ENCODE measurements at regions not wholly inside any gene's neighbourhood (a gene's known extent, or its start where the extent isn't known, plus 50 kb on each side); places are given as distances from the start of the nearest gene placed in this dataset.
A peak's percentile ranks its signal among the peaks of the same experiment; 100 is the strongest.

DNA sequence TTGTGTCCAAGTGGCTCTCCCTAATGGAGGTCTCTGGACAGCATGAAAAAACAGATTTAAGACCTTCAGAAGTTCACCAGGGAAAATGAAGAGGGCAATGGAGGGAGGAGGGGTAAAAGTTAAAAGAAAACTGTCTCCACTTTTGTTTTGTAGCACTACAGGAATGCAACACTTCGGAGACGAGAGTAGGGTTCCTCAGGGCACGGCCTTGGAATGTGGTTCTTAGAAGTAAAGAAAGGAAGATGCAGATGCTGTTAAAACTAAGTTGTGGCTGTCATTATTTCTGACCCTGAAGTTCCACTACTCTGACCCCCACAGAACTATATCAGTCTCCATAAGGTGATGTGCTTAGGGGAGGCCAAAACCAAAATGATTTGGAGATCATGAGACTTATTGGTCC, 335.1 kb downstream of the XPNPEP1 start:
- DNase-seq (ENCODE audit: extremely low read depth in 1 of 11, low read depth in 9 of 11, low spot score in 4 of 11): no peak

DNA sequence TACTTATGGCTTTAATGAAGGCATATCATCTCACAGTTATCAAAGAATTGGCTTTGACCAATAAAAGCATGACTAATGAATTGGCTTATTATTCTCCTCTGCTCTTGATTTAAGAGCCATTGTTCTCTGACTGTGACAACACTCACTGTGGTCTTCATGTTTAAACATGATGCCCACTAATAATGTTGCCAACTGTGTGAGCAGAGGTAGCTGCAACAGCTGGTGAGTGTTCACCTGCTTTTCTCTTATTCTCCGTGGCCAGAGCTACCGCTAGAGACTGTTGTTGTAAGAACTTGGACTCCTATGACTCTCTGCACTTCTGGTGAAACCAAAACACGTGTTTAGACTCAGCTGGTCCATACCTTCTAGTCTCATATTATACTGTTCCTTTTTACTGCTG, 335.9 kb downstream of the XPNPEP1 start:
- no peak for DNase-seq (ENCODE audit: extremely low read depth in 1 of 11, low read depth in 9 of 11, low spot score in 4 of 11)

DNA sequence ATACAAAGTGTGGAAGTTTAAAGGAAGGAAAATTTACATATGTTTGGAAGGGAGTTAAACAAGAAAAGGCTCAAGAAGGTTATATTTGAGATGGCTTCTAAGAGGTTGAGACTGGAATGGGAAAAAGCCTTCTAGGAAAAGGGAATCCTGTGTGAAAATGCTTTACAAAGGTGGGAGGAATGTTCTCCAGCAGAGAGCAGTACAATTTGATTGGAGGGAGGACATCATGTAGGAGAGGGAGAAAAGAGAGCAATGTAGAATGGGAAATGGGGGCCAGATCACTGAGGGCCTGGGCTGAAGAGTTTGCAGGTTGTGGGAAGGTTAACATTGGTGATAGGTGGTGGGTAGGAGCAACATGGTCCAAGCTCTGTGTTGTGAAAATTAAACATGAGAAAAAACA, 366.9 kb downstream of the XPNPEP1 start:
- DNase-seq (ENCODE audit: extremely low read depth in 1 of 11, low read depth in 9 of 11, low spot score in 4 of 11): no peak

DNA sequence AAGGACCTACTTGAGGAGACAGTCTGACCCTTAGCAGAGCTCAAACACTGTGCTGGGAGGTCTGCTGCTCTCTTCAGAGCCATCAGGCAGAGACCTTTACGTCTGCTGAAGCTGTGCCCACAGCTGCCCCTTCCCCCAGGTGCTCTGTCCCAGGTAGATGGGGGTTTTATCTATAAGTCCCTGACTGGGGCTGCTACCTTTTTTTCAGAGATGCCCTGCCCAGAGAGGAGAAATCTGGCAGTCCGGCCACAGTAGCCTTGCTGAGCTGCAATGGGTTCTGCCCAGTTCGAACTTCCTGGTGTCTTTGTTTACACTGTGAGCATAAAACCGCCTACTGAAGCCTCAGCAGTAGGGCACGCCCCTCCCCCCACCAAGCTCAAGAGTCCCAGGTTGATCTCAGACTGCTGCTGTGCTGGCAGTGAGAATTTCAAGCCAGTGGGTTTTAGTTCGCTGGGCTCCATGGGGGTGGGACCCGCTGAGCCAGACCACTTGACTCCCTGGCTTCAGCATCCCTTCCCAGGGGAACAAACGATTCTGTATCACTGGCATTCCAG, 381.2 kb downstream of the XPNPEP1 start:
- DNase-seq (ENCODE audit: extremely low read depth in 1 of 11, low read depth in 9 of 11, low spot score in 4 of 11): peak in 1 of 11 donors; percentile 2

DNA sequence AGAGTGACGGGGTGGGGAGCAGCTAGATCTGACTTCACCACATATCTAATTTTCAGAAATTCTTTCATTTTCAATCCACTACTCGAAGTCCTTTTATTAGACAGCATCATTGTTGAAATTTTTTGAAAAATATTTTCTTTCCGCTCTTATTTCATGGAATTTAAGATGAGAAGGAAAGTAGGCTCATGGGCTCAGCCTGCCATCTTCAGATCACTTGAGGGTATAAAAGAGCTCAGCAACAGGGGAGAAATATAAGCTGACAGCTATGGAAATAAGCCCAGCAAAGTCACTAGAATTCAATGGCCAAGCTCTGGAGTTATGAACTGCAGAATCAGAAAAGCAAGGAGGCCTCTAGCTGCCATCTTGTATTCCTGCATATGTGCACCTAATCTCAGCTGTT, 389.1 kb downstream of the XPNPEP1 start:
- no peak for DNase-seq (ENCODE audit: extremely low read depth in 1 of 11, low read depth in 9 of 11, low spot score in 4 of 11)

DNA sequence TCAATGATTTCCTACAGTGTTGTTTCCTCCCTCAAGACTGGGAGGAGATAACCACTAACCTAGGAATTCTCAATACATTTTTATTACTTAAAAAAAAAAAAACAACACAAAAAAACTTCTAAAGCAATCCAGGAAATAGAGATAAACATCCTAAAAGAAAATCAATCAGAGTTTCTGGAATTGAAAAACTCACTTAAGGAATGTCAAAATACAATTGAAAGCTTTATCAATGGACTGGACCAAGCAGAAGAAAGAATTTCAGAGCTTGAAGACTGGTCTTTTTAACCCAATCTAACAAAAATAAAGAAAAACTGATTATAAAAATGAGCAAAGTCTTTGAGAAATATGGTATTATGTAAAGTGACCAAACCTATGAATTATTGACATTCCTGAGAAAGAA, 394.1 kb downstream of the XPNPEP1 start:
- DNase-seq (ENCODE audit: extremely low read depth in 1 of 11, low read depth in 9 of 11, low spot score in 4 of 11): no peak

DNA sequence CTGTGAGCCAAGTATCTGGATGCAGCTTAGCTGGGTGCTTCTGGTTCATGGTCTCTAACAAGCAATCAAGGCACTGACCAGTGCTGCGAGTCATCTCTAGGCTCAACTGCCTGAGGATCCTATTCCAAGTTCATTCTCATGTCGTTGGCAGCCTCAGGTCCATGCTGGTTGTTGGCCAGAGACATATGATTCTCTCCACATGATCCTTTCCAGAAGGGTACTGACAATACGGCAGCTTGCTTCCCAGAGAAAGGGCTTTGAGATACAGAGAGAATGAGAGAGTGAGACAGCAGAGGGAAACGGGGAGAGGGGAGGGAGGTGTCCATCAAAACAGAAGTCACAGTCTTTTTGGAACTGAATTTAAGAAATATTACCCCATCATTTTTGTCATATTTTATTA, 405.6 kb downstream of the XPNPEP1 start:
- DNase-seq (ENCODE audit: extremely low read depth in 1 of 11, low read depth in 9 of 11, low spot score in 4 of 11): no peak

DNA sequence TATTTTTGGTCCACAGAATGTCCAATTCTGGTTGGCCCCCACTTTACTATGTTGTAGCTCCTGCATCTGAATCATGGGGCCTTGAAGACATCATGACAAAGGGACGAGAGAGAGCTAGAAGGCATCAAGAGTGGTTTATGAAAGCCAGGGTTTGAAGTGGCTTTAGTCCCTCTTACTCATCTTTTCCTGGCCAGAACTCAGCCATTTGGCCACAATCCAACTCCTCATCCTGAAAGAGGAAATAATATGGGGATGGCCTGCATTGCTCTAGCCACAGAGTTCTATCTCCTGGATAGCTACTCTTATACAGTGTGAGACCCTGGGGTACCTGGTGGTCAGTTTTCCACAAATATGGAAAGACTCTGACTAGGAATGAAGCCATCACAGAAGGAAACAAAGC, 418.9 kb downstream of the XPNPEP1 start:
- DNase-seq (ENCODE audit: extremely low read depth in 1 of 11, low read depth in 9 of 11, low spot score in 4 of 11): no peak

DNA sequence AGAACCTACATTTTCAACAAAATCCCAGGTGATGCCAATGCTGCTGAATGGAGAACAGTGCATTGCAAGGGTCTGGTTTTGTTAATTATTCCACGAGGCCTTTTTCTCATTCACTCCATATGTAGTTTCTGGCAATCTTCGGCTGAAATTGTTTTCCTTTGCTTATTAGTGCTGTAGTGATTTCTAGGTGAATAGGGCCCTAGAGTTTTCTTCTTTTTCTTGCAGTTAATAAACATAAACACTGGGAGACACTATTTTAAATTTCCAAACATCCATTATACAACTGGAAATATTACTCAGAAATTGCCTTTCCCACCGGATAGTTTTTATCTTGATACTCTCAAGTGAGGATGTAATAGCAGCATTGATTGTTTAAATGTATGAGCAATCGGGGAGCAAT, 435.6 kb downstream of the XPNPEP1 start:
- DNase-seq (ENCODE audit: extremely low read depth in 1 of 11, low read depth in 9 of 11, low spot score in 4 of 11): no peak

DNA sequence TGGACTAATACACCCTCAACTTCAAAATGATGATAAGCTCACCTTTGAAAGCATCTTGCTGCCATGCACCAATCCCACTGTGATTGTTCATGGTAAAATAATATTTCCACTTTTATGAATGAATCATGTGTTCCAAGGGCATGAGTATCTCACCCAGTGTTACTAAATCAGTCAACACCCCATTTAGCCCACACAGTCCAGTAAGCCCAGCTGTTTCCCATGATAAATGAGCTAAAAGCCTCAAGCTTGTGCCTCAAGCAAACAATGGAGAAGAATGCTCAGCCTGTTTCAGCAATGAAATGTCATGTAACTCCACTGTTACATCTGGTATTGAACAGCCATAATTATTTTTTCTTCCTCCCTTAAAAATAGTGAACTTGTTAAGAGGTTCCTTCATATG, 442.5 kb downstream of the XPNPEP1 start:
- no peak for DNase-seq (ENCODE audit: extremely low read depth in 1 of 11, low read depth in 9 of 11, low spot score in 4 of 11)

DNA sequence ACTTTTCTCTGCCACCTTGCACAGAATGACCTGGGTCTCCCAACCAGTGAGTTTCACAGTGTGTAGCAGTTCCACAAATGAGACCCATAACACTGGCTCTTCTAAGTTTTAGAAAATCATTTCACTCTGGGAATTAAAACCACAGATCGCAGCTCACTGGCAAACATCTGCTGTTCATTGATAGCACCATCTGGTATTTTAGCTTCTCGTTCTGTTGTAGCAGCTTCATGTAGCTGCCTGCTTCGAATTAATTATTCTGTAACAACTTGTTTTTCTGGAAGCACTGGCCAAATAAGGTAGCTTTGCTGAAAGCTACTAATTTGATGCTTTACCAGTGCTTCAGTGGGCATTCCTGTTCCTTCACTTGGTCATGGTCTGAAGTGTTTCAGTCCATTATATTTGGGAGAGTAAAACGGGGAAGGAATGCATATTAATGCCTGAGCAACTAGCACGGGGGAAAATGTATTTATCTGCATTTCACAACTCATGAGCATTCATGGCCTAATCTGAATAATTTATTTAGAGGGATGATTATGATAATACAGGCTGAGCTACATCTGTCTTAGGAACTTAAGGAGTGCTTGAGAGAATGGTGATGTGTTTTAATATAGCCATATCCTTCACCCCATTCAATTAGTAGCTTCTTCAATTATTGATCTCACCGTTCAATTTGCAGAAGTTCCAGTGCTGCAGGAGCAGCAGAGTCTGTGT, 447.4 kb downstream of the XPNPEP1 start:
- DNase-seq (ENCODE audit: extremely low read depth in 1 of 11, low read depth in 9 of 11, low spot score in 4 of 11): no peak

DNA sequence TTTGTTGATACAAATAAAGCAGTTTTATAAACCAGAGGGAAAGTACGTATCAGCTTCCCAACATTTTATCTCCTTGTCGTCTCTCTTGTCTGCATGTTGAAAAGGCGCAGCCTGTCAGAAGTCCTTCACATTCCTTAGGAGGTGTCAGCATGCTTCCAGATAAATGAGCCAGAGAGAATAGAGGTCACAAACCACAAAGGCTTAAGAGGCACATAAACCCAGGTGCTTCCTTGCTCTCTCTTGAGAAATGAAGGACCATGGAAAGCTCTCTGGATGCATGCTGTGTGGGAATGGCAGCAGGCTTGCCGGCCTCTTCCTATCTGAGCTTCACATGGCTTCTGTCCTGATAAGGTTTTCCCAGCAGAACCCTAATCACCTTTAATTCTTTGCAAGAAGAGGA, 448.5 kb downstream of the XPNPEP1 start:
- DNase-seq (ENCODE audit: extremely low read depth in 1 of 11, low read depth in 9 of 11, low spot score in 4 of 11): peak in 5 of 11 donors; percentile 22 to 48 (median 41)

DNA sequence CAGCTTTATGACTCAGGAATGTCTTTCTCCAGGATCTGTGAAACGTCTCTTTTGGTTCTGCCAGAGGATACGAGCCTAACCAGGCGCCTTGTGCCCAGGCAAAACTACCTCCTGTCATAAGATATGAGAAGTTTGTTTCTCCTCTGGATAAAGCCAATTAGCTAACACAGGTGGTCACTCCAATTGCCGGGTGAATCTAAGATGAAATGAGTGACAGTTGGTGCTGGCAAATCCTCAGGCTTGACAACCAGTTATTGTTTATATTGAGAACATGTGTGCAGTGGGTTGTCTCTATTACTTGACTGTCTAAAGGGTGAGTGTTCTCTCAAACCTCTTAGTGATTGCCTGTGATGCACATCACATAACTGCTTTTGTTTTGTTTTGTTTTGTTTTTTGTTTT, 449.1 kb downstream of the XPNPEP1 start:
- no peak for DNase-seq (ENCODE audit: extremely low read depth in 1 of 11, low read depth in 9 of 11, low spot score in 4 of 11)

DNA sequence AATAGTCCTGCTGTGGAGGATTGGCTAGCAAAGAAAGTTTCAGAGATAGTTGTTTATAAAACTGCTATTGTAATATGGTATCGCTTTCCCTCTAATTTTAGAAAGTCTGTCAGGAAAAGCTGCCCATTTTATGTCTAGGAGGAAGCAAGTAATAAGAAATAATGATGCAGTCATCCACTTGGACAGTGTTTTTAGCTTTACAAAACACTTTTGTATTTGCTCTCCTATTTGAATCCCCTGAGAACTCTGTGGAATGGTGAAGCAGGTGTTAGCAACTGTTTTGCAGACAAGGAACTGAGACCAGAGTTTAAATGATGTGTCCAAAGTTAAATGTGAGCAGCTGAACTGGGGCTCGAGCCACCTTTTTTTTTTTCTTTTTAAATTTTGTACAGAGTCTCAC, 455.8 kb downstream of the XPNPEP1 start:
- DNase-seq (ENCODE audit: extremely low read depth in 1 of 11, low read depth in 9 of 11, low spot score in 4 of 11): no peak

DNA sequence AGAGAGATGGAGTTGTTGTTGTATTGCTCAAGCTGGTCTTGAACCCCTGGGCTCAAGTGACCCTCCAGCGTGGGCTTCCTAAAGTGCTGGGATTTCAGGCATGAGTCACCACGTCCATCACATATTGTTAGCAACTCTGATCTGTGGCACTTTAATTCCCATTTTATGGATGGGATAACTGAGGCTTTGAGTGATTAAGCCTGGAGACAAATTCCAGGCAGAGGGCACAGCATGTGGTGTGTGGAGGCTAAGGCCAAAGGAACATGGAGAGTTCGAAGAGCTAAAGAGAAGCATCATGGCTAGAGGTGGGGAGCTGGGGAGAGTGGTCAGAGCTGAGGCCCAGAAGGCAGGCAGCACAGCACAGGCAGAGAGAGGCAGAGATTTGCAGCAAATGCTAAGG, 458.4 kb downstream of the XPNPEP1 start:
- DNase-seq (ENCODE audit: extremely low read depth in 1 of 11, low read depth in 9 of 11, low spot score in 4 of 11): no peak

DNA sequence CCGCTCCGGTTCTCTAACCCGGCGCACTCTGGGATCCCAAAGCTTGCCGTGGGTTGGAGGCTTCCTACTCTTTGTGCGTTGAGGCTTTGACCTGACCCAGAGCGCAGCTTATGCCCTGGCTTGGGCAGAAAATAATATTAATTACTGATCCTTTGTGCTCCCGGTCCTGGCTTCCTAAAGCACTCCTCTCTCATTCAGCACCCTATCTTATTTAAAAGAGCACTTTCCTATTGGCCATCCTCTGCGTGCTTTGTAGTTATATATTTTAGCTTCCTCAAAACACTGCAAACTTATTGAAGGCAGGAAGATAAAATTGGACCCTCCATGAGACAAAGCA, 466.0 kb downstream of the XPNPEP1 start:
- no peak for DNase-seq (ENCODE audit: extremely low read depth in 1 of 11, low read depth in 9 of 11, low spot score in 4 of 11)

DNA sequence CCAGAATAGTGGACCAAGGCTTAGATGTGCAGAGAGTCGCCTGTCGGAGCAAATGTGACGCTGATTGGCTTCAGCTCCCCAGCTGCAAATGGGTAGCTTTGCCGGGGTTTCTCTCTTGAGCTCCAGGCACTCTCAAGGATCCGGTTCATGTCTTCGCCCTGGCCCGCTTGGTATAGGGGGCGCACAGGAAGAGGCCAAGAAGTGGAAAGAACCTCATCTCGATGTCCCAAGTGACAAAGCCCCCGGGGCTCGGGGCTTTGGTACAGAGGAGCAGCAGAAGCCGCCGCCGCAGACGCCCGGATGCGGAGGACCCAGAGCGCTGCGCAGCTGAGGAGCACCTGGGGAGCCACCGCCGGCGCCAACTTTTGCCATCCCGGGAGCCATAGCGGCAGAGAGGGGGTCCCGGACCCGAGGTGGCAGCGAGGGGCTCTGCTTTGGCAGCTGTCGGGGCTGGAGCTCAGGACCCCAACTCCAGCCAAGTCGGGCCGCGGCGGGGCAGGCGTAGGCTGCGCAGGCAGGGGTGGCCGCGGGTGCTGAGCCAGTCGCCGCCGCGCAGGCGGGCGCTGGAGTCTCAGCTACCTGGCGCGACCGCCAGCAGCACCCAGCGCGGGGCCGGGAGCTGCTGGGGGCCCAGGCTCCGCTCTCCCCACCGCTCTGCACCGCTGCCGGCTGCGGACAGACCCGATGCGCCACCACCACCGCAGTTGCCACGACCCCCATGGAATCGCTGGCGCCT, 466.6 kb downstream of the XPNPEP1 start:
- DNase-seq (ENCODE audit: extremely low read depth in 1 of 11, low read depth in 9 of 11, low spot score in 4 of 11): peak in 2 of 11 donors; percentile 26 to 33

DNA sequence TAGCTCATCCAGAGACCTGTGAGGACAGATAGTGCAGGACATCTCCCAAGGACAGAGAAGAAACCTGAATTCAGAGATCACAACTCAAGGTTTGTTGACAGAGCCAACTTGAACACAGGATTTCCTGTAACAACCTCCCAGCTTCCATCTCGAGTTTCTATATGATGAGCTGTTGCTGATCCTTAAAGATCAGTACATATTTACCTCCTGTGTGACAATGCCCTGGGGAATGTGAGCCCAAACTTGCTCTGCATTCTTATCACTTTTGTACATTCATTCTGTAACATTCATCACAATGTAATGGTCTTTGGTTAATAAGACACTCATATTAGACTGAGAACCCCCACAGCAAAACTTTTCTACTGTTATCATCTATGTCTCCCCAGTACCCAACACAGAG, 468.6 kb downstream of the XPNPEP1 start:
- DNase-seq (ENCODE audit: extremely low read depth in 1 of 11, low read depth in 9 of 11, low spot score in 4 of 11): no peak

DNA sequence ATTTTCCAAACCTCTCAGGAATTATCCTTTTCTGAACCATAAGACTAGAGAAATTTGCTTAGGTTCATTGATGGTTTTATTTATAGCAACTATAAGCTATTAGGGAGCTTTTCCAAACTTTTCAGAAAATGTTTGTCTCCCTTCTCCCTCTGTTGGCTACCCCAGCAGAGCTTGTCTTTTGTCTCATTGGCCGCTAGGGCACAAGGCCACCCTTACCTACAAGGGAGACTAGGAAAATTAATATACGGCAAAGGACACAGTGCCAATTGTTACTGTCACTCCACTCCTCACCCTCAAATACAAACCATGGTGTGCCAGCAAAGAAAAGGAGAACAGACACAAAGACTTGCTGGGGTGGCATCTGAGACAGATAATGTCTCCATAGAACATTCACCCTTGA, 471.4 kb downstream of the XPNPEP1 start:
- no peak for DNase-seq (ENCODE audit: extremely low read depth in 1 of 11, low read depth in 9 of 11, low spot score in 4 of 11)

DNA sequence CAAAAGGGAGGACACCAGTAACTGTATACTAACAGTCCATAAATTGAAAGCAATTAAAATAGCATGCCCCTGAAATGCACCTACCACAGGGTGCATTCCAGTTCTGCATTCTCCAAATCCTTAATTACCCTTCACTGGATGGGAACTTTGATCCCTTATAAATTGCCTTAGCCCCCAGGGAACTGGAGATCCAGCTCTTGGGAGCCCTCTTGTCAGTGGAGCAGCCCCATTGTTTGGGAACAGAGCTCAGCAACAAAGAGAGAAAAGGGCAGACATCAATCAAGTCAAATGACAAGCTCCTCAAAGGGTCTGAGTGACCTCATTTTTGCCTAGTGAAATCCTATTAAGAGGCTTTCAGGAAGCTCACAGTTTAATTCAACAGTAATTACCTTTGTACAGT, 472.6 kb downstream of the XPNPEP1 start:
- DNase-seq (ENCODE audit: extremely low read depth in 1 of 11, low read depth in 9 of 11, low spot score in 4 of 11): peak; percentile 29 to 86 (median 65)

DNA sequence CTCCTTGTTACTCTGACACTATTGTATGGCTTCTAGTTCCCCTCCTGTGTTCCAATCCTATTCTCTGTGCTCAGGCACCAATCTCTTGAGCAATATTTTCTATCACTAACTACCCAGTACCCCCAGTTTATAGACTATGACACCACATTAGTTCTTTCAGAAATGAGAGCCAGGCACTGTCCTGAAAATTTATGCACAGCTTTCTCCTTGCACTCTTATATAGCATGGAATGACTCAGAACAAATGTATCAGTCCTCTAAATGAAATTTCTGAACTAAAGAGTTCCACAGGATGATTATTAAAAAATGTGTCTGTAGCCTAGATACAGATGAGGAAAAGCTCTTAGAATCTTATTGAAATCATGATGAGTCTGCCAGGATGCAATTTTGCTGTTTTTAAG, 489.9 kb downstream of the XPNPEP1 start:
- no peak for DNase-seq (ENCODE audit: extremely low read depth in 1 of 11, low read depth in 9 of 11, low spot score in 4 of 11)
